ENCODE measurements at regions not wholly inside any gene's neighbourhood (a gene's known extent, or its start where the extent isn't known, plus 50 kb on each side); places are given as distances from the start of the nearest gene placed in this dataset.

DNA sequence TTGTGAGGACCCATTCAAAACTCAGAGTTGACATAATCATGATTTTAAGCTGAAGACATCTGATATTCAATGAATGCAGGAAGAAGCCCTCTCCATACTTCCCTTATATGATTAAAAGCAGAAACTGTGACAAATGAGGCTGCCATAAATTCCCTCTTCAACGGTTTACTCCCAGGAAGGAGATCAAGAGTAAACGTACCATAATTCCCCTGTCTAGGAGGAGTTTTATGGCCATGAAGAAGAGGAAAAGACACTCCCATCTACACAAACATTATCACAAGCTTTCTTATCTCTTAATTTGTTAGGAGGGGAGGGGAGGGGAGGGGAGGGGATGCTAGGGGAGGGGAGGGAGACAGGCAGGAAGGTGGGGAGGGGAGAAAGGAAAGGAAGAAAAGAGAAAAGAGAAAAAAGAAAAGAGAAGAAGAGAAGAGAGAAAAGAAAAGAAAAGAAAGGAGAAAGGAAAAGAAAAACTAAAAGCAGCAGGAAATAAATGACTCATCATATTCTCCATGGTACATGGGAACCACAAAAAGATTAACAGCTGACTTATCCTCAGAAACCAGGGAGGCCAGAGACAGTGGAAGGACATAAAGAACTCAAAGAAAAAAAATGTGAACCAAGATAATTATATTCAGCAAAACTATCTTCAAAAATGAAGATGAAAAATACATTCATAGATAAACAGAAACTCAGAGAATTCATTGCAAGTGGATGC lies 121.6 kb downstream of the ALOX5 start (continued):
- TF ChIP-seq, protein P1, sequence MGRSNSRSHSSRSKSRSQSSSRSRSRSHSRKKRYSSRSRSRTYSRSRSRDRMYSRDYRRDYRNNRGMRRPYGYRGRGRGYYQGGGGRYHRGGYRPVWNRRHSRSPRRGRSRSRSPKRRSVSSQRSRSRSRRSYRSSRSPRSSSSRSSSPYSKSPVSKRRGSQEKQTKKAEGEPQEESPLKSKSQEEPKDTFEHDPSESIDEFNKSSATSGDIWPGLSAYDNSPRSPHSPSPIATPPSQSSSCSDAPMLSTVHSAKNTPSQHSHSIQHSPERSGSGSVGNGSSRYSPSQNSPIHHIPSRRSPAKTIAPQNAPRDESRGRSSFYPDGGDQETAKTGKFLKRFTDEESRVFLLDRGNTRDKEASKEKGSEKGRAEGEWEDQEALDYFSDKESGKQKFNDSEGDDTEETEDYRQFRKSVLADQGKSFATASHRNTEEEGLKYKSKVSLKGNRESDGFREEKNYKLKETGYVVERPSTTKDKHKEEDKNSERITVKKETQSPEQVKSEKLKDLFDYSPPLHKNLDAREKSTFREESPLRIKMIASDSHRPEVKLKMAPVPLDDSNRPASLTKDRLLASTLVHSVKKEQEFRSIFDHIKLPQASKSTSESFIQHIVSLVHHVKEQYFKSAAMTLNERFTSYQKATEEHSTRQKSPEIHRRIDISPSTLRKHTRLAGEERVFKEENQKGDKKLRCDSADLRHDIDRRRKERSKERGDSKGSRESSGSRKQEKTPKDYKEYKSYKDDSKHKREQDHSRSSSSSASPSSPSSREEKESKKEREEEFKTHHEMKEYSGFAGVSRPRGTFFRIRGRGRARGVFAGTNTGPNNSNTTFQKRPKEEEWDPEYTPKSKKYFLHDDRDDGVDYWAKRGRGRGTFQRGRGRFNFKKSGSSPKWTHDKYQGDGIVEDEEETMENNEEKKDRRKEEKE (IDR thresholded peaks at IDR 0.05; ENCODE audit: borderline replicate concordance in 1 of 2, control insufficient read depth in 1 of 2, low read depth in 2 of 2, low read length in 1 of 2), result 0 out of 4 replicates have a peak, but pooled peaks of 1 of the 2 experiments have one; percentile 58
- TF ChIP-seq SMC3 (conservative IDR thresholded peaks at IDR 0.05; ENCODE audit: insufficient read depth, low read depth, low read length), result no peak
- TF ChIP-seq, protein P2, sequence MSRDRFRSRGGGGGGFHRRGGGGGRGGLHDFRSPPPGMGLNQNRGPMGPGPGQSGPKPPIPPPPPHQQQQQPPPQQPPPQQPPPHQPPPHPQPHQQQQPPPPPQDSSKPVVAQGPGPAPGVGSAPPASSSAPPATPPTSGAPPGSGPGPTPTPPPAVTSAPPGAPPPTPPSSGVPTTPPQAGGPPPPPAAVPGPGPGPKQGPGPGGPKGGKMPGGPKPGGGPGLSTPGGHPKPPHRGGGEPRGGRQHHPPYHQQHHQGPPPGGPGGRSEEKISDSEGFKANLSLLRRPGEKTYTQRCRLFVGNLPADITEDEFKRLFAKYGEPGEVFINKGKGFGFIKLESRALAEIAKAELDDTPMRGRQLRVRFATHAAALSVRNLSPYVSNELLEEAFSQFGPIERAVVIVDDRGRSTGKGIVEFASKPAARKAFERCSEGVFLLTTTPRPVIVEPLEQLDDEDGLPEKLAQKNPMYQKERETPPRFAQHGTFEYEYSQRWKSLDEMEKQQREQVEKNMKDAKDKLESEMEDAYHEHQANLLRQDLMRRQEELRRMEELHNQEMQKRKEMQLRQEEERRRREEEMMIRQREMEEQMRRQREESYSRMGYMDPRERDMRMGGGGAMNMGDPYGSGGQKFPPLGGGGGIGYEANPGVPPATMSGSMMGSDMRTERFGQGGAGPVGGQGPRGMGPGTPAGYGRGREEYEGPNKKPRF (IDR thresholded peaks at IDR 0.05; ENCODE audit: low read depth, low read length), result no peak
- no peak for TF ChIP-seq NR1H2 (CRISPR knock-in tag; IDR thresholded peaks at IDR 0.05)
- no peak for TF ChIP-seq CCAR2 (IDR thresholded peaks at IDR 0.05; ENCODE audit: low read depth, low read length)
- TF ChIP-seq, protein P3, sequence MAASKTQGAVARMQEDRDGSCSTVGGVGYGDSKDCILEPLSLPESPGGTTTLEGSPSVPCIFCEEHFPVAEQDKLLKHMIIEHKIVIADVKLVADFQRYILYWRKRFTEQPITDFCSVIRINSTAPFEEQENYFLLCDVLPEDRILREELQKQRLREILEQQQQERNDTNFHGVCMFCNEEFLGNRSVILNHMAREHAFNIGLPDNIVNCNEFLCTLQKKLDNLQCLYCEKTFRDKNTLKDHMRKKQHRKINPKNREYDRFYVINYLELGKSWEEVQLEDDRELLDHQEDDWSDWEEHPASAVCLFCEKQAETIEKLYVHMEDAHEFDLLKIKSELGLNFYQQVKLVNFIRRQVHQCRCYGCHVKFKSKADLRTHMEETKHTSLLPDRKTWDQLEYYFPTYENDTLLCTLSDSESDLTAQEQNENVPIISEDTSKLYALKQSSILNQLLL (CRISPR knock-in tag; IDR thresholded peaks at IDR 0.05; ENCODE audit: borderline replicate concordance), result no peak
- TF ChIP-seq, protein P4, sequence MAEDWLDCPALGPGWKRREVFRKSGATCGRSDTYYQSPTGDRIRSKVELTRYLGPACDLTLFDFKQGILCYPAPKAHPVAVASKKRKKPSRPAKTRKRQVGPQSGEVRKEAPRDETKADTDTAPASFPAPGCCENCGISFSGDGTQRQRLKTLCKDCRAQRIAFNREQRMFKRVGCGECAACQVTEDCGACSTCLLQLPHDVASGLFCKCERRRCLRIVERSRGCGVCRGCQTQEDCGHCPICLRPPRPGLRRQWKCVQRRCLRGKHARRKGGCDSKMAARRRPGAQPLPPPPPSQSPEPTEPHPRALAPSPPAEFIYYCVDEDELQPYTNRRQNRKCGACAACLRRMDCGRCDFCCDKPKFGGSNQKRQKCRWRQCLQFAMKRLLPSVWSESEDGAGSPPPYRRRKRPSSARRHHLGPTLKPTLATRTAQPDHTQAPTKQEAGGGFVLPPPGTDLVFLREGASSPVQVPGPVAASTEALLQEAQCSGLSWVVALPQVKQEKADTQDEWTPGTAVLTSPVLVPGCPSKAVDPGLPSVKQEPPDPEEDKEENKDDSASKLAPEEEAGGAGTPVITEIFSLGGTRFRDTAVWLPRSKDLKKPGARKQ (CRISPR knock-in tag; IDR thresholded peaks at IDR 0.05), result no peak
- TF ChIP-seq ZFX (CRISPR knock-in tag; IDR thresholded peaks at IDR 0.05), result no peak
- no peak for TF ChIP-seq IFI16 (CRISPR knock-in tag; IDR thresholded peaks at IDR 0.05)
- TF ChIP-seq ELF2 (CRISPR knock-in tag; IDR thresholded peaks at IDR 0.05), result no peak
- no peak for TF ChIP-seq LCOR (CRISPR knock-in tag; IDR thresholded peaks at IDR 0.05)
- peak; percentile 85 for TF ChIP-seq LEF1 (IDR thresholded peaks at IDR 0.05)
- no peak for TF ChIP-seq RBM25 (IDR thresholded peaks at IDR 0.05; ENCODE audit: low read depth, low read length, severe bottlenecking)
- no peak for TF ChIP-seq NR2F6 (CRISPR knock-in tag; IDR thresholded peaks at IDR 0.05)
- TF ChIP-seq NCOR1 (IDR thresholded peaks at IDR 0.05), result peak; percentile 71
- no peak for TF ChIP-seq PTTG1 (tag; IDR thresholded peaks at IDR 0.05; ENCODE audit: low read depth)
- TF ChIP-seq IRF2 (CRISPR knock-in tag; IDR thresholded peaks at IDR 0.05), result no peak
- no peak for TF ChIP-seq ZNF217 (CRISPR knock-in tag; IDR thresholded peaks at IDR 0.05)
- no peak for TF ChIP-seq TARDBP (IDR thresholded peaks at IDR 0.05)
- TF ChIP-seq GABPB2 (CRISPR knock-in tag; conservative IDR thresholded peaks at IDR 0.05), result no peak
- no peak for TF ChIP-seq NONO (IDR thresholded peaks at IDR 0.05; ENCODE audit: low read depth in 2 of 2, low read length in 1 of 2)

All from K562 (cell line).